ENCODE measurements at regions not wholly inside any gene's neighbourhood (a gene's known extent, or its start where the extent isn't known, plus 50 kb on each side); places are given as distances from the start of the nearest gene placed in this dataset.

- intact Hi-C loops (cut with DNase I): no loop called here
- Histone ChIP-seq H3K9me3 (no peaks in the 10 kb centered on the region), H3K27ac (no peak overlapping the region), H3K4me3 (no peak overlapping the region), H3K27me3 (no peaks in the 10 kb centered on the region), H3K36me3 (no peaks in the 10 kb centered on the region), H3K4me1 (peaks cover 0 to 8% (median 3%) of the 10 kb centered on the region in 4 donors)
- TF ChIP-seq CTCF (IDR thresholded peaks at IDR 0.05) (no peak), POLR2A (IDR thresholded peaks at IDR 0.05) (no peak)
- WGBS, 2 donors: 74 to 81% methylated on average over 8 of the region's 8 CpGs
- DNase-seq: no peak
Measured at GRCh38 chr5:88394536-88395175, 126.0 kb upstream of the TMEM161B start.

- H3K27ac ChIP-seq: no peak overlapping the region
- no peaks in the 10 kb centered on the region for H3K9me3 ChIP-seq
- DNase-seq: no peak
- H3K36me3 ChIP-seq: no peaks in the 10 kb centered on the region
- peaks cover 0 to 8% (median 3%) of the 10 kb centered on the region in 4 donors for H3K4me1 ChIP-seq
- TF ChIP-seq POLR2AphosphoS5 (IDR thresholded peaks at IDR 0.05) (no peak), EP300 (IDR thresholded peaks at IDR 0.05) (no peak), CTCF (IDR thresholded peaks at IDR 0.05) (no peak), POLR2A (IDR thresholded peaks at IDR 0.05) (no peak)
- H3K27me3 ChIP-seq: no peaks in the 10 kb centered on the region
- 58 to 70% methylated on average over 7 of the region's 7 CpGs for WGBS, 2 donors
- no peak overlapping the region for H3K4me3 ChIP-seq
- intact Hi-C loops (cut with DNase I): no loop called here
Measured at GRCh38 chr5:88393716-88394535, 125.3 kb upstream of the TMEM161B start.

- Histone ChIP-seq H3K4me1 (peaks cover 0 to 8% (median 3%) of the 10 kb centered on the region in 4 donors), H3K36me3 (no peaks in the 10 kb centered on the region), H3K4me3 (no peak overlapping the region), H3K9me3 (no peaks in the 10 kb centered on the region), H3K27ac (no peak overlapping the region), H3K27me3 (no peaks in the 10 kb centered on the region)
- WGBS, 2 donors: 25 to 33% methylated on average over 2 of the region's 2 CpGs
- intact Hi-C loops (cut with DNase I): no loop called here
- TF ChIP-seq POLR2A (IDR thresholded peaks at IDR 0.05) (no peak), POLR2AphosphoS5 (IDR thresholded peaks at IDR 0.05) (no peak), EP300 (IDR thresholded peaks at IDR 0.05) (no peak), CTCF (IDR thresholded peaks at IDR 0.05) (no peak)
- DNase-seq: no peak
Measured at GRCh38 chr5:88393042-88393441, 124.4 kb upstream of the TMEM161B start.

- Histone ChIP-seq H3K4me3 (no peak overlapping the region), H3K27ac (no peak overlapping the region), H3K9me3 (no peaks in the 10 kb centered on the region), H3K27me3 (no peaks in the 10 kb centered on the region), H3K4me1 (peaks cover 0 to 3% (median 0%) of the 10 kb centered on the region in 4 donors), H3K36me3 (no peaks in the 10 kb centered on the region)
- intact Hi-C loops (cut with DNase I): no loop called here
- TF ChIP-seq EP300 (IDR thresholded peaks at IDR 0.05): no peak
- no peak for TF ChIP-seq CTCF (IDR thresholded peaks at IDR 0.05)
- DNase-seq: no peak
- WGBS, 2 donors: 42 to 62% methylated on average over 3 of the region's 3 CpGs
Measured at GRCh38 chr5:88391991-88392390, 123.3 kb upstream of the TMEM161B start.

All from sigmoid colon (tissue), 6 donors.